ENCODE measurements at regions not wholly inside any gene's neighbourhood (a gene's known extent, or its start where the extent isn't known, plus 50 kb on each side); places are given as distances from the start of the nearest gene placed in this dataset.

DNA sequence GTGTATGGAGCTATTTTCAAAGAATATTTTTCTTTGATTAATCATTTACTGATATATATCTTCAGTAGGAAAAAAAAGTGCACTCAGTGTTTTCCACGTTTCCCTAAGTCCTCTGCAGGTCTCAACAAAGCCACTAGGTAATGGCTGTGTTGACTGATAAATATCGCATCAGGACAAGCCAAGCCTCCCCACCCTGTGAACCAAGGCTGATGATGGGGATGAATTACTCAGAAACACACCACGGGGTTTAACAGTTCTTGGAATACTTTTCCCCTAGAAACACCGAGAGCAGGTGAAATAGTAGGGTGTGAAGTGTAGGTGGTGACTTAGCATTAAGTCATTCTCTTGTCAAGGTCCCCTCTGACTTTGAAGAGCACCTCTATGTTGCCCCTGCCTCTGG lies 423.5 kb upstream of the IGFBP3 start:
- no peak overlapping the region for H3K27ac Mint-ChIP-seq
- peaks cover 3% of the 10 kb centered on the region; the same call in 1 of the 2 replicates for H3K27me3 Mint-ChIP-seq (ENCODE audit: low read depth)
- DNase-seq (ENCODE audit: low spot score) (no peak), ATAC-seq (no peak)
- no peaks in the 10 kb centered on the region for H3K4me1 Mint-ChIP-seq
- H3K36me3 Mint-ChIP-seq: no peaks in the 10 kb centered on the region
- ChIA-PET POLR2A (no interaction called here), CTCF (no interaction called here)
- H3K9me3 Mint-ChIP-seq: no peaks in the 10 kb centered on the region
- no peak for TF ChIP-seq JUN (CRISPR knock-in tag; IDR thresholded peaks at IDR 0.05)
- TF ChIP-seq, protein P1, sequence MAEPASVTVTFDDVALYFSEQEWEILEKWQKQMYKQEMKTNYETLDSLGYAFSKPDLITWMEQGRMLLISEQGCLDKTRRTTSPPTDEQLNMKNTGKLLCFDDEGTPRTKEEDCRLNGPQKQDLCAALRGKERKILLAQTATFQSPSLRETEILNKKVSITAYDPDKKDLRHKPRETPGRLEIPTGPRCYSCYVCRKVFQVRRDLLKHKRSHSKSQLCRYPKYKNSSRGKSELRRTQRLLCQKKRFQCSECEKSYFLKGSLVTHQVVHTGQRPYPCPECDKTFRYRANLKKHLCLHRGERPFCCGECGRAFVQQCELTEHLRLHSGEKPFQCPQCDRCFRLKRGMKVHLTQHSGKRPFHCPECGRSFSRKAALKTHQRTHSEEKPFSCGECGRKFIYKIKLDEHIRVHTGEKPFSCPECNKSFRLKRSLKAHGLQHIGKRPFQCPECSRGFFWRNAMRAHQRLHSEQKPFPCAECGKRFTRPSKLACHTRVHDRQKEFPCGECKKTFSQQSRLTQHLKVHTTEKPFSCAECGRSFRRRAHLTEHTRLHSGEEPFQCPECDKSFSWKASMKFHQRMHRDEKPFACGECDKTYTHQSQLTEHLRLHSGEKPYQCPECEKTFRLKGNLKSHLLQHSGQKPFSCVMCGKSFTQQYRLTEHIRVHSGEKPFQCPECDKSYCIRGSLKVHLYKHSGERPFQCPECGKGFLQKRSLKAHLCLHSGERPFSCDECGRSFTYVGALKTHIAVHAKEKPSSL (CRISPR knock-in tag; conservative IDR thresholded peaks at IDR 0.05): no peak
- no peak for TF ChIP-seq SMAD3 (CRISPR knock-in tag; IDR thresholded peaks at IDR 0.05; ENCODE audit: borderline replicate concordance)
- no peak for TF ChIP-seq ZNF232 (CRISPR knock-in tag; IDR thresholded peaks at IDR 0.05)
- TF ChIP-seq, protein P2, sequence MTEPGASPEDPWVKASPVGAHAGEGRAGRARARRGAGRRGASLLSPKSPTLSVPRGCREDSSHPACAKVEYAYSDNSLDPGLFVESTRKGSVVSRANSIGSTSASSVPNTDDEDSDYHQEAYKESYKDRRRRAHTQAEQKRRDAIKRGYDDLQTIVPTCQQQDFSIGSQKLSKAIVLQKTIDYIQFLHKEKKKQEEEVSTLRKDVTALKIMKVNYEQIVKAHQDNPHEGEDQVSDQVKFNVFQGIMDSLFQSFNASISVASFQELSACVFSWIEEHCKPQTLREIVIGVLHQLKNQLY (CRISPR knock-in tag; IDR thresholded peaks at IDR 0.05): no peak
- TF ChIP-seq JAZF1 (CRISPR knock-in tag; IDR thresholded peaks at IDR 0.05): no peak
- TF ChIP-seq HMGA2 (CRISPR knock-in tag; IDR thresholded peaks at IDR 0.05): no peak
- TF ChIP-seq, protein P3, sequence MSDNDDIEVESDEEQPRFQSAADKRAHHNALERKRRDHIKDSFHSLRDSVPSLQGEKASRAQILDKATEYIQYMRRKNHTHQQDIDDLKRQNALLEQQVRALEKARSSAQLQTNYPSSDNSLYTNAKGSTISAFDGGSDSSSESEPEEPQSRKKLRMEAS (CRISPR knock-in tag; IDR thresholded peaks at IDR 0.05): no peak
- no peak for TF ChIP-seq ZNF423 (CRISPR knock-in tag; IDR thresholded peaks at IDR 0.05)
- no peak for TF ChIP-seq NFATC4 (CRISPR knock-in tag; IDR thresholded peaks at IDR 0.05)
- TF ChIP-seq ZNF121 (CRISPR knock-in tag; IDR thresholded peaks at IDR 0.05): no peak
- TF ChIP-seq, protein P4, sequence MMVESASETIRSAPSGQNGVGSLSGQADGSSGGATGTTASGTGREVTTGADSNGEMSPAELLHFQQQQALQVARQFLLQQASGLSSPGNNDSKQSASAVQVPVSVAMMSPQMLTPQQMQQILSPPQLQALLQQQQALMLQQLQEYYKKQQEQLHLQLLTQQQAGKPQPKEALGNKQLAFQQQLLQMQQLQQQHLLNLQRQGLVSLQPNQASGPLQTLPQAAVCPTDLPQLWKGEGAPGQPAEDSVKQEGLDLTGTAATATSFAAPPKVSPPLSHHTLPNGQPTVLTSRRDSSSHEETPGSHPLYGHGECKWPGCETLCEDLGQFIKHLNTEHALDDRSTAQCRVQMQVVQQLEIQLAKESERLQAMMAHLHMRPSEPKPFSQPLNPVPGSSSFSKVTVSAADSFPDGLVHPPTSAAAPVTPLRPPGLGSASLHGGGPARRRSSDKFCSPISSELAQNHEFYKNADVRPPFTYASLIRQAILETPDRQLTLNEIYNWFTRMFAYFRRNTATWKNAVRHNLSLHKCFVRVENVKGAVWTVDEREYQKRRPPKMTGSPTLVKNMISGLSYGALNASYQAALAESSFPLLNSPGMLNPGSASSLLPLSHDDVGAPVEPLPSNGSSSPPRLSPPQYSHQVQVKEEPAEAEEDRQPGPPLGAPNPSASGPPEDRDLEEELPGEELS (CRISPR knock-in tag; IDR thresholded peaks at IDR 0.05): no peak
- TF ChIP-seq, protein P5, sequence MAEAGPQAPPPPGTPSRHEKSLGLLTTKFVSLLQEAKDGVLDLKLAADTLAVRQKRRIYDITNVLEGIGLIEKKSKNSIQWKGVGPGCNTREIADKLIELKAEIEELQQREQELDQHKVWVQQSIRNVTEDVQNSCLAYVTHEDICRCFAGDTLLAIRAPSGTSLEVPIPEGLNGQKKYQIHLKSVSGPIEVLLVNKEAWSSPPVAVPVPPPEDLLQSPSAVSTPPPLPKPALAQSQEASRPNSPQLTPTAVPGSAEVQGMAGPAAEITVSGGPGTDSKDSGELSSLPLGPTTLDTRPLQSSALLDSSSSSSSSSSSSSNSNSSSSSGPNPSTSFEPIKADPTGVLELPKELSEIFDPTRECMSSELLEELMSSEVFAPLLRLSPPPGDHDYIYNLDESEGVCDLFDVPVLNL (CRISPR knock-in tag; IDR thresholded peaks at IDR 0.05; ENCODE audit: borderline replicate concordance, low read depth): no peak
- no peak overlapping the region for H3K4me3 Mint-ChIP-seq

DNA sequence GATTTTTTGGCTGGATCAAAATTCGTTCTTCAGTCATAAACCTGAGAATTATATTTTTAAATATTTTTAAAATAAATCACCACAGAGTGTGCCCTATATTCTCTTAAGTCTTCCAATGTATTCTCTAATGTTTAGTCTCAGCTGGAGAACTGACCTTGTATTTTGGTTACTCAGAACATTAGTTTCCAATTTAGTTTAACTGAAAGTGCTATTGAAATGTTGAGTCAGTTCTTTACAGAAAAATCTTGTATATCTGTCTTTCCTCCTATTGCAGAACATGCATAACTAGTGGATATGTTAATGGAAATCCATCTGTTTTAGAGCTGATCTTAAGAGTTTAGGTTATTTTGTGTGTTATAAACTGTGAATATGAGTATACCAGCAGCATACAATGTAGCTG lies 422.7 kb upstream of the IGFBP3 start:
- Mint-ChIP-seq H3K4me3 (no peak overlapping the region), H3K4me1 (no peaks in the 10 kb centered on the region), H3K27me3 (ENCODE audit: low read depth) (peaks cover 3% of the 10 kb centered on the region; the same call in 1 of the 2 replicates), H3K27ac (no peak overlapping the region), H3K9me3 (no peaks in the 10 kb centered on the region), H3K36me3 (no peaks in the 10 kb centered on the region)
- DNase-seq (ENCODE audit: low spot score) (no peak), ATAC-seq (no peak)
- CTCF ChIA-PET: interaction anchor here (1.4 kb wide), 1 partner anchor 421 kb away, joined by 4 read pairs; no protein-coding TSS in a partner anchor
- POLR2A ChIA-PET: no interaction called here
- TF ChIP-seq, protein P6, sequence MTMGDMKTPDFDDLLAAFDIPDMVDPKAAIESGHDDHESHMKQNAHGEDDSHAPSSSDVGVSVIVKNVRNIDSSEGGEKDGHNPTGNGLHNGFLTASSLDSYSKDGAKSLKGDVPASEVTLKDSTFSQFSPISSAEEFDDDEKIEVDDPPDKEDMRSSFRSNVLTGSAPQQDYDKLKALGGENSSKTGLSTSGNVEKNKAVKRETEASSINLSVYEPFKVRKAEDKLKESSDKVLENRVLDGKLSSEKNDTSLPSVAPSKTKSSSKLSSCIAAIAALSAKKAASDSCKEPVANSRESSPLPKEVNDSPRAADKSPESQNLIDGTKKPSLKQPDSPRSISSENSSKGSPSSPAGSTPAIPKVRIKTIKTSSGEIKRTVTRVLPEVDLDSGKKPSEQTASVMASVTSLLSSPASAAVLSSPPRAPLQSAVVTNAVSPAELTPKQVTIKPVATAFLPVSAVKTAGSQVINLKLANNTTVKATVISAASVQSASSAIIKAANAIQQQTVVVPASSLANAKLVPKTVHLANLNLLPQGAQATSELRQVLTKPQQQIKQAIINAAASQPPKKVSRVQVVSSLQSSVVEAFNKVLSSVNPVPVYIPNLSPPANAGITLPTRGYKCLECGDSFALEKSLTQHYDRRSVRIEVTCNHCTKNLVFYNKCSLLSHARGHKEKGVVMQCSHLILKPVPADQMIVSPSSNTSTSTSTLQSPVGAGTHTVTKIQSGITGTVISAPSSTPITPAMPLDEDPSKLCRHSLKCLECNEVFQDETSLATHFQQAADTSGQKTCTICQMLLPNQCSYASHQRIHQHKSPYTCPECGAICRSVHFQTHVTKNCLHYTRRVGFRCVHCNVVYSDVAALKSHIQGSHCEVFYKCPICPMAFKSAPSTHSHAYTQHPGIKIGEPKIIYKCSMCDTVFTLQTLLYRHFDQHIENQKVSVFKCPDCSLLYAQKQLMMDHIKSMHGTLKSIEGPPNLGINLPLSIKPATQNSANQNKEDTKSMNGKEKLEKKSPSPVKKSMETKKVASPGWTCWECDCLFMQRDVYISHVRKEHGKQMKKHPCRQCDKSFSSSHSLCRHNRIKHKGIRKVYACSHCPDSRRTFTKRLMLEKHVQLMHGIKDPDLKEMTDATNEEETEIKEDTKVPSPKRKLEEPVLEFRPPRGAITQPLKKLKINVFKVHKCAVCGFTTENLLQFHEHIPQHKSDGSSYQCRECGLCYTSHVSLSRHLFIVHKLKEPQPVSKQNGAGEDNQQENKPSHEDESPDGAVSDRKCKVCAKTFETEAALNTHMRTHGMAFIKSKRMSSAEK (CRISPR knock-in tag; IDR thresholded peaks at IDR 0.05; ENCODE audit: borderline replicate concordance): no peak
- TF ChIP-seq SMAD4 (CRISPR knock-in tag; IDR thresholded peaks at IDR 0.05) (no peak), ZNF121 (CRISPR knock-in tag; IDR thresholded peaks at IDR 0.05) (no peak), CREB1 (CRISPR knock-in tag; IDR thresholded peaks at IDR 0.05) (no peak), MXD4 (CRISPR knock-in tag; IDR thresholded peaks at IDR 0.05; ENCODE audit: borderline replicate concordance) (no peak), IRF2 (CRISPR knock-in tag; IDR thresholded peaks at IDR 0.05; ENCODE audit: borderline replicate concordance, low read depth) (no peak), GRHL2 (CRISPR knock-in tag; IDR thresholded peaks at IDR 0.05; ENCODE audit: insufficient replicate concordance, severe bottlenecking) (no peak), CREM (CRISPR knock-in tag; IDR thresholded peaks at IDR 0.05) (no peak), SP1 (CRISPR knock-in tag; conservative IDR thresholded peaks at IDR 0.05) (no peak)
- TF ChIP-seq, protein P7, sequence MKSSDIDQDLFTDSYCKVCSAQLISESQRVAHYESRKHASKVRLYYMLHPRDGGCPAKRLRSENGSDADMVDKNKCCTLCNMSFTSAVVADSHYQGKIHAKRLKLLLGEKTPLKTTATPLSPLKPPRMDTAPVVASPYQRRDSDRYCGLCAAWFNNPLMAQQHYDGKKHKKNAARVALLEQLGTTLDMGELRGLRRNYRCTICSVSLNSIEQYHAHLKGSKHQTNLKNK (CRISPR knock-in tag; IDR thresholded peaks at IDR 0.05): no peak
- TF ChIP-seq, protein P8, sequence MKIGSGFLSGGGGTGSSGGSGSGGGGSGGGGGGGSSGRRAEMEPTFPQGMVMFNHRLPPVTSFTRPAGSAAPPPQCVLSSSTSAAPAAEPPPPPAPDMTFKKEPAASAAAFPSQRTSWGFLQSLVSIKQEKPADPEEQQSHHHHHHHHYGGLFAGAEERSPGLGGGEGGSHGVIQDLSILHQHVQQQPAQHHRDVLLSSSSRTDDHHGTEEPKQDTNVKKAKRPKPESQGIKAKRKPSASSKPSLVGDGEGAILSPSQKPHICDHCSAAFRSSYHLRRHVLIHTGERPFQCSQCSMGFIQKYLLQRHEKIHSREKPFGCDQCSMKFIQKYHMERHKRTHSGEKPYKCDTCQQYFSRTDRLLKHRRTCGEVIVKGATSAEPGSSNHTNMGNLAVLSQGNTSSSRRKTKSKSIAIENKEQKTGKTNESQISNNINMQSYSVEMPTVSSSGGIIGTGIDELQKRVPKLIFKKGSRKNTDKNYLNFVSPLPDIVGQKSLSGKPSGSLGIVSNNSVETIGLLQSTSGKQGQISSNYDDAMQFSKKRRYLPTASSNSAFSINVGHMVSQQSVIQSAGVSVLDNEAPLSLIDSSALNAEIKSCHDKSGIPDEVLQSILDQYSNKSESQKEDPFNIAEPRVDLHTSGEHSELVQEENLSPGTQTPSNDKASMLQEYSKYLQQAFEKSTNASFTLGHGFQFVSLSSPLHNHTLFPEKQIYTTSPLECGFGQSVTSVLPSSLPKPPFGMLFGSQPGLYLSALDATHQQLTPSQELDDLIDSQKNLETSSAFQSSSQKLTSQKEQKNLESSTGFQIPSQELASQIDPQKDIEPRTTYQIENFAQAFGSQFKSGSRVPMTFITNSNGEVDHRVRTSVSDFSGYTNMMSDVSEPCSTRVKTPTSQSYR (CRISPR knock-in tag; IDR thresholded peaks at IDR 0.05): no peak
